ENCODE measurements at regions not wholly inside any gene's neighbourhood (a gene's known extent, or its start where the extent isn't known, plus 50 kb on each side); places are given as distances from the start of the nearest gene placed in this dataset.

GRCh38 chr5:125377141-125377540 is 630.7 kb upstream of the ZNF608 start:
- no peak for DNase-seq

DNA sequence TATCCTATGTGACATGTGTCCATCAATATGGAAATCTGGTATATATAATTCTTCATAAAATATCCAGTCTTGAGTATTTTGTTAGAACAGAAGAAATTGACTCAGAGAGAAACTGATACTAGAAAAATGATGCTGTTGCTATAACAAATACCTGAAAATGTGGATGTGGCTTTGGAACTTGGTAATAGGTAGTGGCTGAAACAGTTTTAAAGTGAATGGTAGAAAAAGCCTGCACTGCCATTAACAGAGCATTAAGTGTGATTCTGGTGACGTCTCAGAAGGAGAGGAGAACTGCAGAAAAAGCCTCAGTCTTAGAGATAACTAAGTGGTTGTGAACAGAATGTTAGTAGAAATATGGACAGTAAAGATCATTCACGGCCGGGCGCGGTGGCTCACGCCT is 634.9 kb upstream of the ZNF608 start:
- no peak for DNase-seq

- DNase-seq = no peak
These were observed 637.6 kb upstream of the ZNF608 start for GRCh38 chr5:125384071-125384470.

DNA sequence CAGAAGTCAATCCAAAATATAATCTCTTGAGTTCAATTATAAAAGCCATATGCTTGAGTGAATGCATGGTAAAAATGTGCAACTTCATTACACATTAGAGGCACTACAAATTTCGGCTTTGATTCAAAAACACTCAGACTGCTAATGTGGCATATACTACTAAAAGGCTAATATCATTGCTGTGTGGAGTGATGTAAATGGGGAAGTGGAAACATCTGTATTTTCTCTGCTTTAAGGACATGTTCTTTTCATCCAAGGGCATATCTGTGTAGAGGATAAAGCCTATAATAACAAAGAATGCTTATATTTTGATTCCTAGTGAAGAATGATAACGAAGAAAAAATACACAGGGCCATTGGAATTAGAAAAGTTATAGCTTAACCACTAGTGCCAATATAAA is 643.9 kb upstream of the ZNF608 start:
- no peak for DNase-seq

DNA sequence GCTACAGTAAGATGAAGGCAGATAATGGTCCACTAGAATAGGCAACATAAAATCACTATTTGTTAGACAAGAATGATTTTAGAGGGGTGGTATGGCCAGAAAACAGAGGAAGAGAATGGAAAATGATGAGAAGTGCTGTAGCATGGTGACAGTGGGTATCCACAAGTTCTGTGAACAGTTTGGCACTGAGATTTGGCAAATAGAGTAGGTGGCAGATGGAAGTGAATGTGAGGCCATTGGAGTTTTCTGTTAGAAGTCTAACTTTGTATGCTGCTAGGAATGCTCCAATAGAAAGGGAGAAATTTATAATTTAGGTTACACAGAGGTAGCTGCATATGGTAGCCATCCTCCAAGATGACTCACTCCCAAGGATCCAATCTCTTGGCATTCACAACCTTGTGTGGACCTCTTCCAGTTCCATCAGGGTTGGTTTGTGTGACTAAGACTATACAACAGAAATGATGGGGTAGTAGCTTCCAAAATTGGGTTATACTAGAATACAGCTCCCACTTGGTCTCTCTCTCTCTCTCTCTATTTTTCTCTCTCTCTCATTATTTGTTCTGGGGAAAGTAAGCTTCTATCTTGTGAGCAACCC is 646.9 kb upstream of the ZNF608 start:
- DNase-seq = no peak

GRCh38 chr5:125394661-125395280 is 648.3 kb upstream of the ZNF608 start:
- DNase-seq = no peak

DNA sequence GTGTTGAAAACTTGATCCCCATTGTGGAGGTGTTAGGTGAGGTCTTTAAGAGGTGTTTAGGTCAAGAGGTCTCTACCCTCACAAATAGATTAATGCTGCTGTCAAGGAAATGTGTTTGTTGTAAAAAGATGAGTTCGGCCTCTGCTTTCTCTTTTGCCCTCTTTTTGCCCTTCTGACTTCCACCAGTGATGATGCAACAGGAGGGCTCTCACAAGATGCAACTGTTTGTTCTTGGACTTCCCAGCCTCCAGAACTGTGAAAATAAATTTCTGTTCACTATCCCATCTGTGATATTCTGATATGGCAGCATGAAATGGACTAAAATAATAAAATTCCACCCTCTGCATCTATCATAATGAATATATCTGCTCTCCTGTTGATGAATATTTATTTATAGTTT is 650.0 kb upstream of the ZNF608 start:
- DNase-seq = no peak

DNA sequence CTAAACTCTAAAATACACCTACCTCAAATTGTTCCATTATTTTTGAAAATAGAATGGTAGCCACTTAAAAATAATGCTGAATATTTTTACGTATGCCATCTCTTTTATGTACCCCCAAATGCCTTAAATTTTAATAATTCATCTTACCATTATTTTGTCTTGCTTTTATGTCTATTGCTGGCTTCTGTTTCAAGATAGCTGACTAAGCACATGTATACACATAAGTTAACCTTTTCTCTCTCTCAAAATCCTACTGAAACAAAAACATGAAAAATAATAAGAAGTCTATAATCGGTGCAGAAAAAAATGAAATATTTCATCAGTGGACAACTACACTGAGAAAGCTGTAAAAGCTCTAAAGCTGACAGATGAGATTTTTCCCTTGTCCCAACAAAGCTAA is 652.0 kb upstream of the ZNF608 start:
- no peak for DNase-seq

DNA sequence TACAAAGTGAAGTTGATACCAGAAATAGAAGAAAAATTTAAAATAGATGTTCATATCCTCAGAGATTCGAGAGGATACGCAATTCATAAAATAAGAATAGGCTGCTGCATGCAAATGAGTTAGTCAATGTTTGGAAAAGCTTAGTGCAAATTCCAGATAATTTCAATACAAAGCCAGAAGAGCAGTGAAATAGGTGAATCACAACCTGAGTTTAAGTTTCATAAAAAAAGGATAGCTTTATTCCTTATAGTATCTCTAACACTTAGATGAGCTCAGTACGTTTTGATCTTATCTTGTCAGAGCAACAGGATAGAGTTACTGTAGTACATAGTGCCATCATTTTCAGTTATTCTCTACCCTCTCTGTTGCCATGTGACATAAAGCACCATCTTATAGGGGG is 653.4 kb upstream of the ZNF608 start:
- no peak for DNase-seq

DNA sequence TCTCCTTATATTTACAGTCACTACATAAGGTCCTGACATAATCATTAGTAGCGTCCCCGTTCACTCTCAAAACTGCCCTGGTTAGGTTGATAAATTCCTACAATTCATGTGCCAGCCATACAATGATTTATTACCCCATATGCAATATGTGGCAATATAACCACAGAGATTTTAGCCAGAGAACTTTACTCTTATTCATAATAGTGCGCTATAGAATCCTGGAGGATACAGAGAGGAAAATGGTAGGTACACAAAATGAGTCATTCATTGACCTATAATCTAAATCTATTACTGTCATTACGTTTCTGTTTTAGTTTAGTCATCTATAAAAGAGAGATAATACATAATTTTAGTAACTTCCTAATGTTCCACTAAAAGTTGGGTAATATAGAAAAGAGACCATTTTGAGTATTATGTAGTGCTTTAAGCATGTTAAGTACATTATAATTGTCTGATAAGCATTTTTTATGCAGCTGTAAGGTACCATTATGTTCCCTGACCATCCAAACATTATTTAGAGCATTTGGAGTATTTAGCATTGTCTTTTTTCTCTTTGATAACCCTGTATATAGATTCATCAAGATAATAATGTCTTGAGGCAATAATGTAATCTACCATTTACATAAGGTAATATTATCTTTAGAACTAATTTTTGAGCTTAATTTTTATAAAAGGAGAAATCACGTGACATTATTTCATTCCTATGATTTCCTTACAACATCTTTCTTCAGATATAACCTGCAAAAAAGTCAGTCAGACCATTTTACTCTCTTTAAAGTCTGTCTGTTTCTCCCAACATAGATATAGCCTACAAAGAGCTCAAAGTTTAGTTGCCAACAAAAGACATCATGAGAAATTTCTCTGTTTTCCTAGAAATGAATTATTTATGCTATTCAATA is 655.5 kb upstream of the ZNF608 start:
- no peak for DNase-seq

GRCh38 chr5:125402787-125403186 is 656.3 kb upstream of the ZNF608 start:
- no peak for DNase-seq

- no peak for DNase-seq
These were observed 657.6 kb upstream of the ZNF608 start for GRCh38 chr5:125404056-125404455.

GRCh38 chr5:125408448-125409233 is 662.2 kb upstream of the ZNF608 start:
- no peak for DNase-seq

- DNase-seq = no peak
These were observed 662.9 kb upstream of the ZNF608 start for GRCh38 chr5:125409234-125409860.

GRCh38 chr5:125409861-125410536 is 663.6 kb upstream of the ZNF608 start:
- no peak for DNase-seq

DNA sequence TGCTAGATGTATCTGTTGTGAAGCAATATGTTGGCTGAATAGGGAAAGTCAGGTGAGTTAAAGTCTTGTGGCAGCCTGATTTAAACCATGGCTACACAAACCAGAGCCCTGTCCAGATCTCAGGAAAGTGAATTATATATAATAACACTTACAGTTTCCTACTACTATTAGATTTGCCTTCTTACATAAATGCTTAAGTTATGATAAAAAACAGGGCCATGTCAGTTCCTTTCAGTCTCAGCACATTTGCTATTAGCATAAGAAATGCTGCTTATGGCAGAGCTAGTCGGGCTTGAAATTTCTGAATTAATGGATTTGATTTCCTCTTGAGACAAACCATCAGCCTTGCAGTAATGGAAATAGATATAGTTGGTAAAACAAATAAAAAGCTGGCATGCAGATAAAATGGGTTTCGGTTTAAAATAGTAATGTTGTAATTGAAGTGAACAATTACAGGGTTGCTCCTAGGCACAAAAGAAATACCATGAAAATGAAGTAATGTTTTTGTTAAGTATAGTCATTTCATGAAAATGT is 664.2 kb upstream of the ZNF608 start:
- DNase-seq = peak; percentile 37

DNA sequence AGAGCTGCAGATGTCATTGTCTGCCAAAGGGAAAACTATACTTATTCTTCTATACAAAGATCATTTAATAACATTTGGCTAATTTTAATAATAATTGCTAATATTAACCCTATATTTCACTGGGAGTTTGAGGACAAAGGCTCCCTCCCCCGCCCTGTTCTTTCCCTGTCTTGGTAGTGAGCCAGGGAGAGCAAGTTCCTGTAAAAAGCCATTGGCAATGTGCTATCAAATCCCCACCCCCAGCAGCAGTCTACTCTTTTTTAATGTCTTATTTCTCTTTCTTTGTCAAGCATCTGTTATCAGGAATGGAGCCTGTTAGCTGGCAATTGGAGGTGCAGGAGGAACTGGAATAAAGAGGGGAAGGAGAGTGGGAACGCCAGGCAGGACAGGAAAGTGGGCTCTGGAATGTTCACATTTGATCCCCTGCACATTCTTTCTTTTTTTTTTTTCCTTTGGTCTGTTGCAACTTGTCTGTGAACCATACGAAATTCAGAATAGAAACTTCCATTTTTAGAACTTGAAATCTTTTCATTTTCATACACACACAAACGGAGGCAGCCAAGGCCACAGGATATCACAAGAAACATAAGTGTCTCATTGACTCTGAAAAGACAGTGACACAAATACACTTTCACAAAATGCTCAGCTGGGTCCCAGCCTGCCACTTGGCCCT is 664.8 kb upstream of the ZNF608 start:
- peak; percentile 58 for DNase-seq

DNA sequence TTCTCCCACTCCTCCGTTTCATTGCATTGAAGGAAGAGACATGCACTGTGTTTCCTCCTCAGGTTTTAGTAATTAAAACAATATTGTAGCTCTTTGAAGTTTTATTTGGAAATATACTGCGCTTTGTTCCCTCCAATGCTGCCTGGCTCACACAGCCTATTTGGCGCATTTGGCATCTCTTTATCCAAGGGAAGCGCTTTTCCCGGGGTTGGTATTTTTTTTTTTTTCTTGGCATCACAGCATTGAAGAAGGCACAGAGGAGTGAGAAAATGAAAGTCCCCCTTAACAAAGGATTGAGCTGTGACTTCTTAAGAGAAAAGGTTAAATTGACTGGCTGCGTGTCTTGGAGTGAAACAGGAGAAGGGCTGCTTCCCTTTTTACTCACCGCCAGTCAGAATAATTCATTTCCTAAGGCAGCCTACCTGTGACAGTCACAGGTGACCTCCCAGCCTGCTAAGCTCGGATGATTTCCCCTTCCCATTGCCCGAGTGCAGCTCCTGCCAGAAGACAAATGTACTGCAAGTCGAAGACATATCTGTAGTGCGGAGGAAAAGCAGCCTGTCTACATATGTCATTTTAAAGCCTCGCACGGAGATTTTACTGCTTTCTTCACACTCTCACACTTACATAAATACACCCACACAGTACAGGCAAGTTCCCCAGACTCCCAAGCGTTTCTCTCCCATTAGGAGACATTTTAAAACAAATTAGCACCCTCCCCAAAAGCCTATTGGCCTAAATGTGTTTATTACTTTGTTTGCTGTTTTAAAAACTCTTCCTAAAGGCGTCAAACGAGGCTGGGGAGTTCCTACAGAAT is 665.5 kb upstream of the ZNF608 start:
- peak; percentile 29 for DNase-seq
